ENCODE measurements at regions not wholly inside any gene's neighbourhood (a gene's known extent, or its start where the extent isn't known, plus 50 kb on each side); places are given as distances from the start of the nearest gene placed in this dataset.

GRCh38 chr5:66362687-66363086 lies 218.6 kb downstream of the SREK1 start:
- no peak for TF ChIP-seq USF1 (IDR thresholded peaks at IDR 0.05)
- TF ChIP-seq TAF1 (IDR thresholded peaks at IDR 0.05; ENCODE audit: low read depth) = no peak
- TF ChIP-seq TEAD4 (IDR thresholded peaks at IDR 0.05) = no peak
- TF ChIP-seq EGR1 (IDR thresholded peaks at IDR 0.05) = no peak
- TF ChIP-seq EP300 (IDR thresholded peaks at IDR 0.05; ENCODE audit: borderline replicate concordance) = no peak
- no peak for TF ChIP-seq FOXM1 (IDR thresholded peaks at IDR 0.05; ENCODE audit: borderline replicate concordance, low read depth)
- no peak for TF ChIP-seq YY1 (IDR thresholded peaks at IDR 0.05; ENCODE audit: low read depth)
- TF ChIP-seq NFIC (IDR thresholded peaks at IDR 0.05) = no peak
- TF ChIP-seq TCF12 (IDR thresholded peaks at IDR 0.05; ENCODE audit: low read depth) = no peak
- no peak for TF ChIP-seq RAD21 (IDR thresholded peaks at IDR 0.05; ENCODE audit: low read depth)
- no peak for TF ChIP-seq ZBTB7A (IDR thresholded peaks at IDR 0.05; ENCODE audit: low read depth)
- TF ChIP-seq CEBPB (IDR thresholded peaks at IDR 0.05) = no peak
- TF ChIP-seq REST (IDR thresholded peaks at IDR 0.05; ENCODE audit: low read depth) = no peak
- no peak for TF ChIP-seq MAX (IDR thresholded peaks at IDR 0.05)
- TF ChIP-seq CREB1 (IDR thresholded peaks at IDR 0.05; ENCODE audit: low read depth) = no peak

GRCh38 chr5:66363097-66363496 lies 219.0 kb downstream of the SREK1 start:
- no peak for TF ChIP-seq FOXM1 (IDR thresholded peaks at IDR 0.05; ENCODE audit: borderline replicate concordance, low read depth)
- TF ChIP-seq TCF12 (IDR thresholded peaks at IDR 0.05; ENCODE audit: low read depth) = no peak
- TF ChIP-seq CEBPB (IDR thresholded peaks at IDR 0.05) = no peak
- TF ChIP-seq EGR1 (IDR thresholded peaks at IDR 0.05) = no peak
- TF ChIP-seq TAF1 (IDR thresholded peaks at IDR 0.05; ENCODE audit: low read depth) = no peak
- TF ChIP-seq TEAD4 (IDR thresholded peaks at IDR 0.05) = no peak
- TF ChIP-seq YY1 (IDR thresholded peaks at IDR 0.05; ENCODE audit: low read depth) = no peak
- TF ChIP-seq MAX (IDR thresholded peaks at IDR 0.05) = no peak
- no peak for TF ChIP-seq NFIC (IDR thresholded peaks at IDR 0.05)
- TF ChIP-seq USF1 (IDR thresholded peaks at IDR 0.05) = no peak
- no peak for TF ChIP-seq ZBTB7A (IDR thresholded peaks at IDR 0.05; ENCODE audit: low read depth)
- no peak for TF ChIP-seq REST (IDR thresholded peaks at IDR 0.05; ENCODE audit: low read depth)
- TF ChIP-seq RAD21 (IDR thresholded peaks at IDR 0.05; ENCODE audit: low read depth) = no peak

GRCh38 chr5:66364186-66364585 lies 220.1 kb downstream of the SREK1 start:
- TF ChIP-seq FOXM1 (IDR thresholded peaks at IDR 0.05; ENCODE audit: borderline replicate concordance, low read depth) = no peak
- TF ChIP-seq RAD21 (IDR thresholded peaks at IDR 0.05; ENCODE audit: low read depth) = no peak
- TF ChIP-seq USF1 (IDR thresholded peaks at IDR 0.05) = no peak
- no peak for TF ChIP-seq CEBPB (IDR thresholded peaks at IDR 0.05)
- no peak for TF ChIP-seq TEAD4 (IDR thresholded peaks at IDR 0.05)
- no peak for TF ChIP-seq REST (IDR thresholded peaks at IDR 0.05; ENCODE audit: low read depth)
- TF ChIP-seq TCF12 (IDR thresholded peaks at IDR 0.05; ENCODE audit: low read depth) = no peak
- no peak for TF ChIP-seq CREB1 (IDR thresholded peaks at IDR 0.05; ENCODE audit: low read depth)
- TF ChIP-seq EP300 (IDR thresholded peaks at IDR 0.05; ENCODE audit: borderline replicate concordance) = no peak
- no peak for TF ChIP-seq YY1 (IDR thresholded peaks at IDR 0.05; ENCODE audit: low read depth)
- TF ChIP-seq EGR1 (IDR thresholded peaks at IDR 0.05) = no peak
- TF ChIP-seq MAX (IDR thresholded peaks at IDR 0.05) = no peak
- TF ChIP-seq ZBTB7A (IDR thresholded peaks at IDR 0.05; ENCODE audit: low read depth) = no peak
- no peak for TF ChIP-seq TAF1 (IDR thresholded peaks at IDR 0.05; ENCODE audit: low read depth)
- no peak for TF ChIP-seq NFIC (IDR thresholded peaks at IDR 0.05)

GRCh38 chr5:66365981-66366380 lies 221.9 kb downstream of the SREK1 start:
- TF ChIP-seq ZBTB7A (IDR thresholded peaks at IDR 0.05; ENCODE audit: low read depth) (no peak), CREB1 (IDR thresholded peaks at IDR 0.05; ENCODE audit: low read depth) (no peak), TAF1 (IDR thresholded peaks at IDR 0.05; ENCODE audit: low read depth) (no peak), EP300 (IDR thresholded peaks at IDR 0.05; ENCODE audit: borderline replicate concordance) (no peak), FOXM1 (IDR thresholded peaks at IDR 0.05; ENCODE audit: borderline replicate concordance, low read depth) (no peak), USF1 (IDR thresholded peaks at IDR 0.05) (no peak), REST (IDR thresholded peaks at IDR 0.05; ENCODE audit: low read depth) (no peak), TEAD4 (IDR thresholded peaks at IDR 0.05) (no peak), YY1 (IDR thresholded peaks at IDR 0.05; ENCODE audit: low read depth) (no peak), CEBPB (IDR thresholded peaks at IDR 0.05) (no peak), TCF12 (IDR thresholded peaks at IDR 0.05; ENCODE audit: low read depth) (no peak), MAX (IDR thresholded peaks at IDR 0.05) (no peak), RAD21 (IDR thresholded peaks at IDR 0.05; ENCODE audit: low read depth) (no peak), EGR1 (IDR thresholded peaks at IDR 0.05) (no peak), NFIC (IDR thresholded peaks at IDR 0.05) (no peak)

All from Ishikawa (cell line).